Motor neuron (in vitro differentiated cells): ENCODE measurements at regions not wholly inside any gene's neighbourhood (a gene's known extent, or its start where the extent isn't known, plus 50 kb on each side); places are given as distances from the start of the nearest gene placed in this dataset.

Source experiments
- ATAC-seq, 8 experiments: fragments of 200-7000 bp; cut with Tn5 transposase; replicated peaks in 6 of 8; 2 replicates each; pipeline ENCODE4 v1.8.0; 2021; ENCODE audit warnings: mild to moderate bottlenecking in 8 of 8, moderate library complexity in 8 of 8
- H3K27ac ChIP-seq, 2 donors: fragments of 250-450 bp; sonication (Bioruptor Pico); 2 replicates each; pipeline ENCODE4 v1.9.0; 2021; ENCODE audit warnings: antibody characterized with exemption in 2 of 2, mild to moderate bottlenecking in 2 of 2, moderate library complexity in 1 of 2
- H3K4me1 ChIP-seq, 2 donors: fragments of 250-450 bp; sonication (Bioruptor Pico); replicated peaks in 1 of 2; 2 replicates each; pipeline ENCODE4 v1.6.1; 2021; ENCODE audit warnings: antibody characterized with exemption in 2 of 2, mild to moderate bottlenecking in 2 of 2, moderate library complexity in 1 of 2
- H3K4me3 ChIP-seq, 5 donors: fragments of 250-450 bp; sonication (Bioruptor Pico); 2 replicates each; pipeline ENCODE4 v1.9.0; 2021; ENCODE audit warnings: antibody characterized with exemption in 5 of 5, mild to moderate bottlenecking in 5 of 5, moderate library complexity in 4 of 5
- WGBS, 10 experiments: fragments of 450-650 bp; shearing (Covaris generic); methylation state at CpG; one replicate each; pipeline ENCODE4 v1.0.0; 2022; 5-methylcytosine and 5-hydroxymethylcytosine counted together
- in situ Hi-C, 9 experiments: fragments of 400-800 bp; cut with MboI; loops; one replicate each; pipeline ENCODE4 v1.15.0; 2021; ENCODE audit warnings: low sequenced_read_pairs in 9 of 9, low pct_unique_long_range_greater_than_20kb in 2 of 9; ENCODE audit not compliant: unreplicated experiment in 9 of 9

- peaks cover 7 to 11% of the 10 kb centered on the region in 2 donors for H3K4me1 ChIP-seq
- WGBS, 10 experiments = 23 to 100% (median 27%) methylated on average over 2 to 3 of the region's 4 CpGs; no CpG with 5 or more reads in 7 of the 10 experiments
- in situ Hi-C loops = no loop called here
- peak in 3 of 8 experiments; percentile 19 to 65 (median 45) for ATAC-seq
- H3K4me3 ChIP-seq = no peak overlapping the region
- H3K27ac ChIP-seq = no peak overlapping the region
These were observed 55.5 kb downstream of the MID1IP1 start for GRCh38 chrX:38856670-38857265.

GRCh38 chrX:38857736-38858523 lies 56.7 kb downstream of the MID1IP1 start:
- Histone ChIP-seq H3K27ac (no peak overlapping the region), H3K4me3 (no peak overlapping the region), H3K4me1 (peaks cover 7 to 11% of the 10 kb centered on the region in 2 donors)
- 10 to 52% (median 30%) methylated on average over 1 to 4 of the region's 5 CpGs; no CpG with 5 or more reads in 5 of the 10 experiments for WGBS, 10 experiments
- in situ Hi-C loops = no loop called here
- ATAC-seq = peak in 4 of 8 experiments; percentile 38 to 59 (median 54)

- peaks cover 7 to 11% of the 10 kb centered on the region in 2 donors for H3K4me1 ChIP-seq
- no peak overlapping the region for H3K27ac ChIP-seq
- no peak overlapping the region for H3K4me3 ChIP-seq
- in situ Hi-C loops = no loop called here
- peak; percentile 41 to 95 (median 64) for ATAC-seq
These were observed 58.3 kb downstream of the MID1IP1 start for GRCh38 chrX:38859602-38860001.

- no peak overlapping the region for H3K27ac ChIP-seq
- ATAC-seq = no peak
- no peak overlapping the region for H3K4me3 ChIP-seq
- H3K4me1 ChIP-seq = peaks cover 7 to 11% of the 10 kb centered on the region in 2 donors
- WGBS, 10 experiments = 42 to 100% (median 47%) methylated on average over 2 to 4 of the region's 4 CpGs; no CpG with 5 or more reads in 7 of the 10 experiments
- in situ Hi-C loops = no loop called here
These were observed 59.1 kb downstream of the MID1IP1 start for GRCh38 chrX:38860106-38861013.

- 11 to 100% (median 50%) methylated on average over 1 to 2 of the region's 2 CpGs; no CpG with 5 or more reads in 5 of the 10 experiments for WGBS, 10 experiments
- Histone ChIP-seq H3K4me3 (no peak overlapping the region), H3K27ac (no peak overlapping the region), H3K4me1 (peaks cover 7 to 11% of the 10 kb centered on the region in 2 donors)
- ATAC-seq = no peak
- in situ Hi-C loops = no loop called here
These were observed 60.2 kb downstream of the MID1IP1 start for GRCh38 chrX:38861489-38861888.

GRCh38 chrX:38862100-38862499 lies 60.8 kb downstream of the MID1IP1 start:
- H3K4me3 ChIP-seq = no peak overlapping the region
- H3K4me1 ChIP-seq = peaks cover 7 to 11% of the 10 kb centered on the region in 2 donors
- no peak overlapping the region for H3K27ac ChIP-seq
- WGBS, 10 experiments = 0 to 100% (median 37%) methylated on average over 1 to 3 of the region's 3 CpGs; no CpG with 5 or more reads in 4 of the 10 experiments
- in situ Hi-C loops = no loop called here
- peak in 1 of 8 experiments; percentile 33 for ATAC-seq

- no peak overlapping the region for H3K4me3 ChIP-seq
- in situ Hi-C loops = no loop called here
- ATAC-seq = no peak
- H3K27ac ChIP-seq = no peak overlapping the region
- no peaks in the 10 kb centered on the region for H3K4me1 ChIP-seq
- 0 to 100% (median 43%) methylated on average over 1 of the region's 1 CpG; no CpG with 5 or more reads in 5 of the 10 experiments for WGBS, 10 experiments
These were observed 62.9 kb downstream of the MID1IP1 start for GRCh38 chrX:38864165-38864564.

GRCh38 chrX:38868321-38868720 lies 67.1 kb downstream of the MID1IP1 start:
- no peak for ATAC-seq
- in situ Hi-C loops = no loop called here
- 50 to 60% (median 54%) methylated on average over 1 to 4 of the region's 6 CpGs; no CpG with 5 or more reads in 7 of the 10 experiments for WGBS, 10 experiments
- Histone ChIP-seq H3K4me1 (peaks cover 0 to 3% of the 10 kb centered on the region in 2 donors), H3K4me3 (no peak overlapping the region), H3K27ac (no peak overlapping the region)

- in situ Hi-C loops = no loop called here
- peaks cover 0 to 3% of the 10 kb centered on the region in 2 donors for H3K4me1 ChIP-seq
- H3K27ac ChIP-seq = no peak overlapping the region
- 0 to 100% (median 44%) methylated on average over 1 to 3 of the region's 3 CpGs; no CpG with 5 or more reads in 4 of the 10 experiments for WGBS, 10 experiments
- H3K4me3 ChIP-seq = no peak overlapping the region
- peak in 7 of 8 experiments; percentile 36 to 94 (median 73) for ATAC-seq
These were observed 67.7 kb downstream of the MID1IP1 start for GRCh38 chrX:38868941-38869401.

- 42 to 60% methylated on average over 1 to 5 of the region's 7 CpGs; no CpG with 5 or more reads in 8 of the 10 experiments for WGBS, 10 experiments
These were observed 69.2 kb downstream of the MID1IP1 start for GRCh38 chrX:38870361-38870895.

GRCh38 chrX:38871129-38872029 lies 70.1 kb downstream of the MID1IP1 start:
- Histone ChIP-seq H3K4me1 (peaks cover 0 to 3% of the 10 kb centered on the region in 2 donors), H3K27ac (no peak overlapping the region), H3K4me3 (no peak overlapping the region)
- 34 to 80% (median 59%) methylated on average over 1 to 5 of the region's 5 CpGs; no CpG with 5 or more reads in 7 of the 10 experiments for WGBS, 10 experiments
- in situ Hi-C loops = no loop called here
- no peak for ATAC-seq

More at GRCh38 chrX:38870361-38870895, 69.2 kb downstream of the MID1IP1 start:
- ATAC-seq = no peak
- no peak overlapping the region for H3K27ac ChIP-seq
- in situ Hi-C loops = no loop called here
- H3K4me3 ChIP-seq = no peak overlapping the region
- peaks cover 0 to 3% of the 10 kb centered on the region in 2 donors for H3K4me1 ChIP-seq
